SJSA1 (cell line): ENCODE measurements at regions not wholly inside any gene's neighbourhood (a gene's known extent, or its start where the extent isn't known, plus 50 kb on each side); places are given as distances from the start of the nearest gene placed in this dataset.

ENCODE experiments used
- DNase-seq, 2 experiments: peaks; one replicate each; pipeline ENCODE4 v3.0.0-alpha.2; 2015 to 2020; ENCODE audit warnings: low spot score in 2 of 2, low read depth in 1 of 2
- H3K27ac ChIP-seq: fragments of 250-450 bp; sonication (Bioruptor Pico); 2 replicates; pipeline ENCODE4 v1.5.1; 2020; ENCODE audit warnings: mild to moderate bottlenecking, moderate library complexity
- H3K27me3 ChIP-seq: fragments of 250-450 bp; sonication (Bioruptor Pico); replicated peaks from 2 replicates; pipeline ENCODE4 v1.5.1; 2020; ENCODE audit warnings: mild to moderate bottlenecking, moderate library complexity
- H3K36me3 ChIP-seq: fragments of 250-450 bp; sonication (Bioruptor Pico); 2 replicates; pipeline ENCODE4 v1.5.1; 2020; ENCODE audit warnings: mild to moderate bottlenecking
- H3K4me1 ChIP-seq: fragments of 250-450 bp; sonication (Bioruptor Pico); replicated peaks from 2 replicates; pipeline ENCODE4 v1.6.1; 2021; ENCODE audit warnings: mild to moderate bottlenecking
- H3K4me3 ChIP-seq: fragments of 250-450 bp; sonication (Bioruptor Pico); 2 replicates; pipeline ENCODE4 v1.5.1; 2020; ENCODE audit warnings: mild to moderate bottlenecking
- H3K9me3 ChIP-seq: fragments of 250-450 bp; sonication (Bioruptor Pico); replicated peaks from 2 replicates; pipeline ENCODE4 v1.5.1; 2020; ENCODE audit warnings: mild to moderate bottlenecking

DNA sequence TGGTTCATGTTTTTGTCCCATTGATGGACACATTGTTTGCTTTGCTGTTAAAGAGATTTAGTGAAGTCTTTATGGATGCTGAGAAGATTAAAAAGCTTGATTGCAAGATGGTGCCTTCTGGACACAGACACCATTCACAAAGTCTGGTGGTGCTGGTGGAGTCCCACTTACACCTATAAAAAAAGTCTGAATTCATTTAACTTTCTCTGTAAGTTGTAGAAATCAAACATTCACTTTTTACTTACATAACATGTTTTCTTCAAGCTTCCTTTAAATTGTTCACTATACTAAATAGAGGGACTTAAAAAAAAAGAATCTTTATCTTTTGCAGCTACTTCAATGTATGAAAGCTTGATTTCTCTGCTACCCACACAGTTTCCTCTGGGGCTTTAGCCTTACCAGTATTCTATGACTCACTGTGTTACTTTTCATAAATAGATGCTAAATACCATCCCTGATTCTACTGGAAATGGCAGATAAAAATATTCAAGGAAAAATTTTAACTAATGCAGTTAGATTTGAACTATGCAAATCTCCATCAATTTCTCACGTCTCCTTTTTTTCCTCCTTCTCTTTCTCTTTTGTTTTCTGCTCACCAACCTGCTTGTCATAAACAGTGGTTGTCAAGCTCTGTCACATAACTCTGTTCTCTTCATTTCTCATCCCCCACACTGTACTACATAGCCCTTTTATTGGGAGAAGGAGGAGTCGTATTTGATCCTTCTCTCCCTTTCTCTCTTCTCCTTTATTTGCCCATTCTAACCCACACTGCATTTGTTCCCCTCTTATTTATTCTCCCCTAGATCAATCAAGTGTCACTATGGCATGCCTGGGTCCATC lies 89.7 kb downstream of the FAM76B start:
- DNase-seq = no peak

DNA sequence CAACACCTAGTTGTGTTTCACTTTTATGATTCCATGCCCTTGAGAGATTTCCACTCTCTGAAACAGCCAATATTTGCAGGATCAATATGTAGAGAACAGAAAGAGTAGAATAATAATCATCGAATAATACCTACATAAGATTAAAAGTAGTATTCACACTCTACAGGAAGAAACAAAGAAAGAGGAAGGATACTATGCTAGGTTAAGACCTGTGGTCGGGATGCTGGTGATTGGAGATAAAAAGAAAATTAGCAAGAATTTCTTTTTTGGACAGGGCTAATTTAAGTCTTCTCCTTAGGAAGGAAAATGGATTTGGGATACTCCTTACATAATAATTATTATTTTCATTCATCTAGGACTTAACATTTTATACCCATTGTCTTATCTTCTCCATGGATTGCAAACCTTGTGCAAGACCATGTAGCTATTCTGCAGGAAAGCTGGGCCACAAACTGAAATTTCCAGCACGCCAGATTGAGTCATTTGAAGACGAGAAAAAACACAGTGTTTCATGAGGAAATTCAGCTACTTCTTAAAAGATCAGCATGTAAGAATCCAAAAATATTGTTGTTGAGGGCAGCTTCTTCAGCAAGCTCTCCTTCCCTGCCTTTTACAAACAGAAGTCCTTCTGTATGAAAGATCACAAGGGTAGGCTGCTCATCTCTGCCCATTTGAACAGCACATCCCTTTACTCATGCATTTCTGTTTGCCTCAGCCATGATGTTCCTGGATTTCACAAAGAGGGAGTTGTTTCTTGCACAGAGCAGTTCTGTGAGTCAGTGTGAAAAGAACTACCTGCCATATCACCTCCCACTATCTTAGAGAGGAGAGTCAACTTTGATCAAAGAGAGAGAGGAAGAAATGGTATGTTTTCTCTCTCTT lies 90.7 kb downstream of the FAM76B start:
- Histone ChIP-seq H3K27ac (no peak overlapping the region), H3K9me3 (no peaks in the 10 kb centered on the region), H3K36me3 (no peaks in the 10 kb centered on the region)

More for the DNA sequence above, 89.7 kb downstream of the FAM76B start:
- H3K36me3 ChIP-seq = no peaks in the 10 kb centered on the region
- H3K27ac ChIP-seq = no peak overlapping the region
- no peaks in the 10 kb centered on the region for H3K9me3 ChIP-seq
- no peak overlapping the region for H3K4me3 ChIP-seq
- no peaks in the 10 kb centered on the region for H3K27me3 ChIP-seq
- H3K4me1 ChIP-seq = no peaks in the 10 kb centered on the region; the same call in 1 of the 2 replicates

DNA sequence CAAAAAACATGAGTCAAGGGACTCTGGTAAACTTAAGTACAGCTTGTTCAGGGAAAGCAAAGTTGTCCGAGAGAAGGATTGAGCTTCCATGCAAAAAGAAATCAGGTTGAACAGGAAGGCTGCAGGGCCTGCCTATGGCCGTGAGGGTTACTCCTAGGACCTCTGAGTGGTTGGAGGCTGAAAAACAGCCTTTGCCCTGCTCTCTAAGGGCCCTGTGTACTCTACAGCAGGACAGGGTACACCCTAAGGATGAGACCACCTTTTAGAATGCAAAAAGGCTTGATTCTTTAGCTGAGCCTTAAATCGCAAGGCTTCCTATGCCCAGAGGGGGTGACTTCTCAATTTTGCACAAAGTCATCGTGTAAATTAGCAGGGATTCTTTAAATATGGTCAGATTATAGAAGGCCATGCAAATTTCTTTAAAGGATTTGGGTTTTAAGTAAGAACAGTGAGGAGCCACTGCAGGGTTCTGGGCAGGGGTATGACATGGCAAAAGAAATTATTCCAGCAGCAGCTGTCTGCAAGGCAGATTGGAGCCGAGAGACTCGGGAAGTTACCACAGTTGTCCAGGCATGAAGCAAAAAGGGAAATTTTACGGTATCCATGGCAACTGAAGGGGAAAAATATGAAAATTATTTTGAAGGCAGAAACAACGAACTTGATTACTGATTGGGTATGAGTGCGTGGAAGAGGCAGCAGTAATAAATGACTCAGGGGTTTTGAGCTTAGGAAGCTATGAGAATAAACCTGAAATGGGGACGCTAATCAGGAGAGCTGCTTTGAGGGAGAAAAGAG lies 91.8 kb downstream of the FAM76B start:
- H3K9me3 ChIP-seq = no peaks in the 10 kb centered on the region
- DNase-seq = no peak
- H3K27ac ChIP-seq = no peak overlapping the region
- no peaks in the 10 kb centered on the region for H3K27me3 ChIP-seq
- no peak overlapping the region for H3K4me3 ChIP-seq
- H3K36me3 ChIP-seq = no peaks in the 10 kb centered on the region
- H3K4me1 ChIP-seq = no peaks in the 10 kb centered on the region; the same call in 1 of the 2 replicates

More for the DNA sequence above, 90.7 kb downstream of the FAM76B start:
- Histone ChIP-seq H3K4me3 (no peak overlapping the region), H3K27me3 (no peaks in the 10 kb centered on the region), H3K4me1 (no peaks in the 10 kb centered on the region; the same call in 1 of the 2 replicates)
- DNase-seq = no peak

DNA sequence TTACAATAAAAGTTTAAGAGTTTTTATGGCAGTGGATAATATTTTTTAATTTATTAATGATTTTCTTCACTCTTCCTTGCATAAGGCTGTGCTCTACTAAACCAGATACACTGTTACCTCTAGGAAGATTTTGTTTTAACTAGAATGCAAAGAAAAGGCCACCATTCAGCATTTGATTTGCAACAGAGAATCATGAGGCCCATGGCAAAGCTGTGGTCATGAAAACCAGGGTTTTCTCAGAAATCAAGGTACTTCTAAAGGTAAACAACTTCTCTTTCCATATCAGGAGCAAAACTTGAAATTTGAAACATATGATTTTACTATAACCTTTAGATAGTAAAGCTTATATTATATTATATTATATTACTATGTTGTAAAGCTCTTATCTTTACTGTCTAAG lies 94.4 kb downstream of the FAM76B start:
- H3K9me3 ChIP-seq = no peaks in the 10 kb centered on the region
- H3K4me3 ChIP-seq = no peak overlapping the region
- H3K27me3 ChIP-seq = no peaks in the 10 kb centered on the region
- no peaks in the 10 kb centered on the region for H3K36me3 ChIP-seq
- no peak overlapping the region for H3K27ac ChIP-seq
- DNase-seq = no peak
- no peaks in the 10 kb centered on the region for H3K4me1 ChIP-seq

DNA sequence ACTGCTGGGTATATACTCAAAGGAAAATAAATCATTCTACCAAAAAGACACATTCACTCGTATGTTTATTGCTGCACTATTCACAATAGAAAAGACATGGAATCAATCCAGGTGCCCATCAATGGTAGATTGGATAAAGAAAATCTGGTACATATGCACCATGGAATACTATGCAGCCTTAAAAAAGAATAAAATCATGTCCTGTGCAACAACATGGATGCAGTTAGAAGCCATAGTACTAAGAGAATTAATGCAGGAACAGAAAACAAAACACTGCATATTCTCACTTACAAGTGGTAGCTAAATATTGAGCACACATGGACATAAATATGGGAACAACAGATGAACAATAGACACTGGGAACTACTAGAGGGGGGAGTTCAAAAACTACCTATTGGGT lies 96.3 kb downstream of the FAM76B start:
- Histone ChIP-seq H3K36me3 (no peaks in the 10 kb centered on the region), H3K9me3 (no peaks in the 10 kb centered on the region), H3K4me3 (no peak overlapping the region), H3K27me3 (no peaks in the 10 kb centered on the region), H3K4me1 (no peaks in the 10 kb centered on the region), H3K27ac (no peak overlapping the region)
- no peak for DNase-seq

DNA sequence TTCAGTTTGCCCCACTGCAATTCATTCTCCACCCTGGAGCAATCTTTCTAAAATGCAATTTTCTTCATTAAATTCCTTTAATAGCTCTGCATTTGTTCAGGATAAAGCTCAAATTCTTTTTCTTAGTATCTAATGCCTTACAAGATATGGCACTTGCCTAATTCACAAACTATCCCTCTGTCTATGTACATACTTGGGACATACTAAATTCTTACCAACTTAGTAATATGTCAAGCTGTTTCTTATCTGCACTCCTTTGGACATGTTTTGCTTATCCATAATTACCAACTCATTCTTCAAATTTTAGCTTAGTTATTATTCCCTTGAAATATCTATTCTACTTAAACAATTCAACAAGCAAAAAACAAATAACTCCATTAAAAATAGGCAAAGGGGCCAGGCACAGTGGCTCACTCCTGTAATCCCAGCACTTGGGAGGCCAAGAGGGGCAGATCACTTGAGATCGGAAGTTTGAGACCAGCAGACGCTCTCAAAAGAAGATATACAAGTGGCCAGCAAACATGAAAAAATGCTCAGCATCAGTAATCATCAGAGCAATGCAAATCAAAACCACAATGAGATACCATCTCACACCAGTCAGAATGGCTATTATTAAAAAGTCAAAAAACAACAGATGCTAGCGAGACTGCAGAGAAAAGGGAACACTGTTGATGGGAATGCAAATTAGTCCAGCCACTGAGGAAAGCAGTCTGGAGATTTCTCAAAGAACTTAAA lies 96.9 kb downstream of the FAM76B start:
- no peaks in the 10 kb centered on the region for H3K27me3 ChIP-seq
- H3K27ac ChIP-seq = no peak overlapping the region
- H3K36me3 ChIP-seq = no peaks in the 10 kb centered on the region
- DNase-seq = no peak
- H3K9me3 ChIP-seq = no peaks in the 10 kb centered on the region
- no peaks in the 10 kb centered on the region for H3K4me1 ChIP-seq
- H3K4me3 ChIP-seq = no peak overlapping the region

DNA sequence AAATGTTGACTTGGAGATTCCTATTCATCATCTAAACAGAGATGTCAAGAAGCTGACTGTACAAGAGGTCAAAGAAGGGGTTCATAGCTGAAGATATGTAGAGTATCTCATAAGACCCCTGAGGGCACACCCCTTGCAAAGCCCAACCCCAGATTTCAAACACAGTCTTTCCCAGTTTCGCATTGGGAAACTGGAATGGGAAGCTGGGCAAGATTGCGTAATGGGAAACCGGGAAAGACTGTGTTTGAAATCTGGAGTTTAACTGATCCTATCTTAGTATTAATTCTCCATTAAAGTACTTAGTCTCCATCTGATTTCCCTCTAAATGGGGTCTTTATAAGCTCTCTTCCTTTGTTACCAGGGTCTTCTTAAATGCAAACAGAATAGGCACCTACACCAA lies 99.5 kb downstream of the FAM76B start:
- no peak overlapping the region for H3K27ac ChIP-seq
- H3K27me3 ChIP-seq = no peaks in the 10 kb centered on the region
- no peaks in the 10 kb centered on the region for H3K4me1 ChIP-seq
- no peak for DNase-seq
- H3K36me3 ChIP-seq = no peaks in the 10 kb centered on the region
- H3K9me3 ChIP-seq = no peaks in the 10 kb centered on the region
- H3K4me3 ChIP-seq = no peak overlapping the region

DNA sequence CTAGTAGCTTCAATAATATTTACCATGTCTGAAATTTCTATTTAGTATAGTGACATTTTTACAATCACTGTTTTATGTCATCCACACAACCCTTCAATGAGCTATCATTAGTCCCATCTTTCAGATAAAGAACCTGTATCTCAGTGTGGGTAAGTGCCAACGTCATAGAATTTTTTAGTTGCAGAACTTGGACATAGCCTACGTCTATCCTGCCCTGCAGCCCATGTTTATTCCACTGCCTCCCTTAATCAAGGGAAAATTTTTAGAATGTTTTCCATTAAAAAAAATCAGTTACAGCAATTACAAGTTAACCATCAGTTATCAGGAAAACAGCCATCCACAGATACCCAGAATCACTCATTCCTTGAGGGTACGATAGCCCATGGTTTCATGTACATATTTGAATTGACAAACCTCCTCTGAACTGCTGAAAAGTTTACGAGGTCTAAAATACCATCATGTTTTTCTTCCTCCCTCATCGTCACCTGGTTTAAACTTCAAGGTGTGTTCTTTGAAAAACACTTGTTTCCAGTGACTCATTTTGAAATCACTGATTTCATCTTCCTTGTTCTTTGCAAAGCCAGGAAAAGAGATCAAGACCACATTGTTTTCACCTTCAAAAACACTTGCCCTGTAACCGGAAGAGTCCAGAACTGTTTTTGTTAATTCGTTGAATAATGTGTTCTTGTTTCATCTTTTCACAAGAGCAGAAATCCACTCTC lies 100.9 kb downstream of the FAM76B start:
- H3K4me1 ChIP-seq = no peaks in the 10 kb centered on the region
- no peak overlapping the region for H3K4me3 ChIP-seq
- H3K9me3 ChIP-seq = no peaks in the 10 kb centered on the region
- H3K36me3 ChIP-seq = no peaks in the 10 kb centered on the region
- no peaks in the 10 kb centered on the region for H3K27me3 ChIP-seq
- no peak overlapping the region for H3K27ac ChIP-seq
- DNase-seq = no peak

DNA sequence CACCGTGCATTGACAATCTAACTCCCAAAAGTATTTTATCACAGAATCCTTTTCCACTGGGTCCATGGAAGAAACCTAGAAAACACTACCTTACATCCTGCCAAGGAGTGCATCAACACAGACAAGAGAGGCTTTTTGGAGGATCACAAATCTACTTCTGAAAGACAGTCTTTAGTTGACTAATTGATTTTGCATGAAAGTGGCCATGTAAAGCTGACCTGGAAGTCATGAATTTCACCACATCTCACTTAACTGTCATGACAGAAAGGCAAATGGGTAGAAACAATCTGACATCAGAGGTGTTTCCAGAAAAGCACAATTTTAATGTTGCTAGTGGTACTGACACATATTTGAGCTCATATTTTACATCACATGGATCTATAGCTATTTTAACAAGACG lies 101.6 kb downstream of the FAM76B start:
- Histone ChIP-seq H3K27ac (no peak overlapping the region), H3K4me1 (no peaks in the 10 kb centered on the region), H3K27me3 (no peaks in the 10 kb centered on the region), H3K9me3 (no peaks in the 10 kb centered on the region), H3K4me3 (no peak overlapping the region), H3K36me3 (no peaks in the 10 kb centered on the region)
- no peak for DNase-seq

DNA sequence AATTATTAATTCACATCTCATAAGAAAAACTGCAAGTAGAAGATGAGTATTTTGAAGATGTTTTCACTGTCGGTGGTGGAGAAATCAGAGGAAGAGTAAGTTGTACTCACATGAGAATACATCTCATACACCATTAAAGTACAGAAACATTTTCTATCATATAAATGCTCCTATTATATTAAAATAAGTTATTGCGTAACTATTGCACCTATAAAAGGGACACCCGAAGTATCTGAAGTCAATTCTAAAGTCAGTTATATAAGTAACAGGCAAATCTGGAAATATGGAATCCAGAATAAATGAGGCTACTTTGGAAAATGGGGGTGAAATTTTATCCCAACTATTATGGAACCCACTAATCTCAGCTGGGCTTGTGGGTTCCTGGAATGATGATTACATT lies 103.3 kb downstream of the FAM76B start:
- Histone ChIP-seq H3K9me3 (no peaks in the 10 kb centered on the region), H3K4me1 (no peaks in the 10 kb centered on the region), H3K27ac (no peak overlapping the region), H3K4me3 (no peak overlapping the region), H3K36me3 (no peaks in the 10 kb centered on the region), H3K27me3 (no peaks in the 10 kb centered on the region)
- no peak for DNase-seq

DNA sequence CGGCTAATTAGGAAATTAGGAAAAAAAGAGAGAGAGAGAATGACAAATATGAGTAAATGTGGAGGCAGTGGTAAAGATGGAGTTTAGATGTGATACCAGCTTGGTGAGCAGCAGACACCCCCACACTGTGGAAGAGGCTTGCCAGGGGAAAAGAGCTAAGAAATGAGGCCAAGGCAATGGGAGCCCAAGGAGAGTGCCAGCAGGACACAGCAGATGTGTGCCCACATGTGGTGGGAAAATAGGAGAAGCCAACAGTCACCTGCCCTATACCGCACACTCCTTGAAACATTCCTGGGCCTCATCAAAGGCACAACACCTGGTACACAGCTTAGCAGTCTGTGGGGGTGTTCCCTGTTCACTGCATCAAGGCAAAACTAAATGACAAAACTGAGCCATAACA lies 104.9 kb downstream of the FAM76B start:
- H3K4me1 ChIP-seq = no peaks in the 10 kb centered on the region
- H3K9me3 ChIP-seq = no peaks in the 10 kb centered on the region
- no peak for DNase-seq
- H3K27ac ChIP-seq = no peak overlapping the region
- no peaks in the 10 kb centered on the region for H3K36me3 ChIP-seq
- no peak overlapping the region for H3K4me3 ChIP-seq
- no peaks in the 10 kb centered on the region for H3K27me3 ChIP-seq

DNA sequence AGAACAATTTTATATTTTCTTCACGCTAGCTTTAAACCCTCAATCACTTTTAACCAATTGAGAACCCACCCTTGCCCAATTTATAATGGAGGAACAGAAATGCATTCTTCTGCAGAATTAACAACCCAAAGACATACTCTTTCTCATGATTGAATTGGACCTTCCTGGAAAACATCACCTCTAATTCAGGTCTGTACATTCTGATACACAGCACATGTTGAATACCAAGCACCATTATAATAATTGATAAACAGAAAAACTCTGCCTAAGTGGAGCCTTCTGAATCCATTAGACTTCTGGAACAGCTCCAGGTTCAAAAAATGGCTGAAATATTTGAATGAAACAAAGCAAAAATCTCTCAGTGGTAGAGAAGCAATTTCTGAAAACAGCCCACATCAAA lies 105.4 kb downstream of the FAM76B start:
- H3K4me3 ChIP-seq = no peak overlapping the region
- H3K36me3 ChIP-seq = no peaks in the 10 kb centered on the region
- no peaks in the 10 kb centered on the region for H3K9me3 ChIP-seq
- no peaks in the 10 kb centered on the region for H3K27me3 ChIP-seq
- H3K27ac ChIP-seq = no peak overlapping the region
- no peak for DNase-seq
- no peaks in the 10 kb centered on the region for H3K4me1 ChIP-seq

DNA sequence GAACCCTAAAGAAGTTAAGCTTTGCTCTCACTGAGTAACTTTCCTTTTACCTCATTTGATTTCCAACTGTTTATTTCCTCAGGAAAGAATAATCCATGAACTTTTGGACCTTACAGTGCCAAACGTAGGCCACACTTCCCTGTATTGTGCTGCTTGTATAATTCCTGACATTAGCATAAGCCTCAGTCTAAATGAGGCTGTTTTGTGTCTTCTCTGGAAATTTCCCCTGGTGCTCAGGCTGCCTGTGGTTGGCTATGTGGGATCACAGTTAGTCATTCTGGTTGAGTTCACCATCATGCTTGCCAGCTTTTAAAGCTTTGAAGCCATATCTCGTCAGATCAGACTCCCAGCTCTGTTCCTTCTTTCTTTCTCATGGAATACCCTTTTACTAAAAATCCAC lies 107.0 kb downstream of the FAM76B start:
- H3K9me3 ChIP-seq = no peaks in the 10 kb centered on the region
- no peak for DNase-seq

More for the DNA sequence above, 107.0 kb downstream of the FAM76B start:
- Histone ChIP-seq H3K27me3 (no peaks in the 10 kb centered on the region), H3K27ac (no peak overlapping the region), H3K4me3 (no peak overlapping the region), H3K36me3 (no peaks in the 10 kb centered on the region), H3K4me1 (no peaks in the 10 kb centered on the region)
